Endothelial cell of umbilical vein (primary cell): ENCODE measurements at regions not wholly inside any gene's neighbourhood (a gene's known extent, or its start where the extent isn't known, plus 50 kb on each side); places are given as distances from the start of the nearest gene placed in this dataset.
"Not testable (repeated sequence)": the region's sequence is repeated elsewhere in the genome, so short reads cannot be mapped to it uniquely, and the experiment has no call there.

Source experiments
- BruUV-seq: library from RNA; stranded (reverse); fragments of 400-500 nt; replicated peaks from 2 replicates; lab custom pipeline; 2021; lab: Mats Ljungman, UMichigan
- CTCF ChIA-PET: fragments of 300-600, 350-600 bp; sonication (Branson Sonifier 250); formaldehyde crosslinking; loops from one replicate; lab custom pipeline; 2021; ENCODE audit warnings: antibody characterized with exemption, inconsistent platforms; lab: Charles Lee
- POLR2A ChIA-PET: fragments of 300-600, 350-600 bp; sonication (Branson Sonifier 250); formaldehyde crosslinking; loops from one replicate; lab custom pipeline; 2021; ENCODE audit warnings: antibody characterized with exemption, inconsistent platforms; lab: Charles Lee
- DNase-seq: peaks from one replicate; pipeline ENCODE4 v3.0.0-alpha.2; 2011; ENCODE audit warnings: low read depth, low spot score
- FAIRE-seq: peaks from 2 replicates; lab custom pipeline; 2011; peaks lifted over from hg19 to GRCh38; lab: Jason Lieb, UNC
- H2AFZ ChIP-seq: 2 replicates; pipeline ENCODE4 v1.6.0; 2012; ENCODE audit warnings: low read depth, low read length, control low read depth, inconsistent platforms
- H3K27ac ChIP-seq: 2 replicates; pipeline ENCODE4 v1.5.1; 2011; ENCODE audit warnings: low read depth, mild to moderate bottlenecking, control low read depth, low read length, moderate library complexity; ENCODE audit not compliant: insufficient read depth
- H3K27me3 ChIP-seq, 2 experiments: 2 replicates each; pipeline versions ENCODE4 v1.6.0 to v1.6.1; 2011; ENCODE audit warnings: low read length in 2 of 2, mixed read lengths in 1 of 2; ENCODE audit not compliant: control insufficient read depth in 2 of 2, insufficient read depth in 2 of 2
- H3K36me3 ChIP-seq, 2 experiments: 2 replicates in 1 of 2; 3 replicates in 1 of 2; pipeline ENCODE4 v1.5.1; 2011; ENCODE audit warnings: low read length in 2 of 2, mild to moderate bottlenecking in 1 of 2, moderate library complexity in 1 of 2; ENCODE audit not compliant: control insufficient read depth in 2 of 2, insufficient read depth in 2 of 2; ENCODE audit errors: extremely low read depth in 1 of 2
- H3K4me1 ChIP-seq: 3 replicates; pipeline ENCODE4 v1.5.1; 2011; ENCODE audit warnings: mild to moderate bottlenecking, low read length; ENCODE audit not compliant: control insufficient read depth, insufficient read depth; ENCODE audit errors: extremely low read depth
- H3K4me2 ChIP-seq: 2 replicates; pipeline ENCODE4 v1.6.1; 2011; ENCODE audit warnings: low read length, control low read depth, mixed read lengths; ENCODE audit not compliant: insufficient read depth
- H3K4me3 ChIP-seq, 3 experiments: fragments of 200-600 bp in 1 of 3; sonication (generic), shearing (Covaris generic) in 1 of 3; replicated peaks in 1 of 3; 2 replicates each; pipeline ENCODE4 v1.5.1; 2011 to 2016; ENCODE audit warnings: control low read depth in 3 of 3, low read length in 3 of 3, mild to moderate bottlenecking in 2 of 3, inconsistent platforms in 1 of 3, low read depth in 1 of 3, moderate library complexity in 1 of 3; ENCODE audit not compliant: insufficient read depth in 1 of 3
- H3K79me2 ChIP-seq: 2 replicates; pipeline ENCODE4 v1.6.0; 2012; ENCODE audit warnings: low read length, inconsistent platforms; ENCODE audit not compliant: control insufficient read depth, insufficient read depth
- H3K9ac ChIP-seq: replicated peaks from 2 replicates; pipeline ENCODE3; 2011; ENCODE audit warnings: low read length, control low read depth; ENCODE audit not compliant: insufficient read depth; ENCODE audit errors: extremely low read depth
- H3K9me1 ChIP-seq: replicated peaks from 3 replicates; pipeline ENCODE4 v1.6.0; 2011; ENCODE audit warnings: mild to moderate bottlenecking, low read length; ENCODE audit not compliant: control insufficient read depth, insufficient read depth; ENCODE audit errors: extremely low read depth
- H3K9me3 ChIP-seq: replicated peaks from 2 replicates; pipeline ENCODE4 v1.5.1; 2012; ENCODE audit warnings: low read length, inconsistent platforms; ENCODE audit not compliant: control insufficient read depth, insufficient read depth
- H4K20me1 ChIP-seq: replicated peaks from 2 replicates; pipeline ENCODE3; 2011; ENCODE audit warnings: mild to moderate bottlenecking, low read length; ENCODE audit not compliant: control insufficient read depth, insufficient read depth; ENCODE audit errors: extremely low read depth
- dilution Hi-C: fragments of 300-500 bp; cut with MboI; formaldehyde crosslinking; loops from one replicate; pipeline ENCODE4 v1.15.0; 2019; ENCODE audit warnings: low sequenced_read_pairs; ENCODE audit not compliant: extremely low pct_ligation_motif_present
- intact Hi-C: fragments of 100-400 bp; cut with micrococcal nuclease; formaldehyde crosslinking; loops from one replicate; pipeline ENCODE4 v1.10.0; 2022

DNA sequence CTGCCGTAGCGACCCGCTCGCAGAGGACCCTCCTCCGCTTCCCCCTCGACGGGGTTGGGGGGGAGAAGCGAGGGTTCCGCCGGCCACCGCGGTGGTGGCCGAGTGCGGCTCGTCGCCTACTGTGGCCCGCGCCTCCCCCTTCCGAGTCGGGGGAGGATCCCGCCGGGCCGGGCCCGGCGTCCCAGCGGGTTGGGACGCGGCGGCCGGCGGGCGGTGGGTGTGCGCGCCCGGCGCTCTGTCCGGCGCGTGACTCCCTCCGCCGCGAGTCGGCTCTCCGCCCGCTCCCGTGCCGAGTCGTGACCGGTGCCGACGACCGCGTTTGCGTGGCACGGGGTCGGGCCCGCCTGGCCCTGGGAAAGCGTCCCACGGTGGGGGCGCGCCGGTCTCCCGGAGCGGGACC, 2269.7 kb upstream of the TPTE start:
- H3K36me3 ChIP-seq, H2AFZ ChIP-seq, DNase-seq, H3K27me3 ChIP-seq, FAIRE-seq, H3K79me2 ChIP-seq, H3K4me1 ChIP-seq, H3K9ac ChIP-seq, H3K4me2 ChIP-seq, BruUV-seq, intact Hi-C loops, POLR2A ChIA-PET, H3K9me3 ChIP-seq, H3K4me3 ChIP-seq, H3K27ac ChIP-seq, CTCF ChIA-PET, H4K20me1 ChIP-seq, dilution Hi-C loops, H3K9me1 ChIP-seq: not testable (repeated sequence)

DNA sequence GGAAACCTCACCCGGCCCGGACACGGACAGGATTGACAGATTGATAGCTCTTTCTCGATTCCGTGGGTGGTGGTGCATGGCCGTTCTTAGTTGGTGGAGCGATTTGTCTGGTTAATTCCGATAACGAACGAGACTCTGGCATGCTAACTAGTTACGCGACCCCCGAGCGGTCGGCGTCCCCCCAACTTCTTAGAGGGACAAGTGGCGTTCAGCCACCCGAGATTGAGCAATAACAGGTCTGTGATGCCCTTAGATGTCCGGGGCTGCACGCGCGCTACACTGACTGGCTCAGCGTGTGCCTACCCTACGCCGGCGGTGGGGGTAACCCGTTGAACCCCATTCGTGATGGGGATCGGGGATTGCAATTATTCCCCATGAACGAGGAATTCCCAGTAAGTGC, 2266.3 kb upstream of the TPTE start:
- H3K27ac ChIP-seq, H3K36me3 ChIP-seq, H4K20me1 ChIP-seq, H3K4me2 ChIP-seq, H3K9me3 ChIP-seq, H3K79me2 ChIP-seq, H3K4me1 ChIP-seq, H3K9me1 ChIP-seq, H3K9ac ChIP-seq, H3K27me3 ChIP-seq, BruUV-seq, intact Hi-C loops, H3K4me3 ChIP-seq, CTCF ChIA-PET, POLR2A ChIA-PET, H2AFZ ChIP-seq, FAIRE-seq, dilution Hi-C loops: not testable (repeated sequence)
- DNase-seq, result peak; percentile 0

DNA sequence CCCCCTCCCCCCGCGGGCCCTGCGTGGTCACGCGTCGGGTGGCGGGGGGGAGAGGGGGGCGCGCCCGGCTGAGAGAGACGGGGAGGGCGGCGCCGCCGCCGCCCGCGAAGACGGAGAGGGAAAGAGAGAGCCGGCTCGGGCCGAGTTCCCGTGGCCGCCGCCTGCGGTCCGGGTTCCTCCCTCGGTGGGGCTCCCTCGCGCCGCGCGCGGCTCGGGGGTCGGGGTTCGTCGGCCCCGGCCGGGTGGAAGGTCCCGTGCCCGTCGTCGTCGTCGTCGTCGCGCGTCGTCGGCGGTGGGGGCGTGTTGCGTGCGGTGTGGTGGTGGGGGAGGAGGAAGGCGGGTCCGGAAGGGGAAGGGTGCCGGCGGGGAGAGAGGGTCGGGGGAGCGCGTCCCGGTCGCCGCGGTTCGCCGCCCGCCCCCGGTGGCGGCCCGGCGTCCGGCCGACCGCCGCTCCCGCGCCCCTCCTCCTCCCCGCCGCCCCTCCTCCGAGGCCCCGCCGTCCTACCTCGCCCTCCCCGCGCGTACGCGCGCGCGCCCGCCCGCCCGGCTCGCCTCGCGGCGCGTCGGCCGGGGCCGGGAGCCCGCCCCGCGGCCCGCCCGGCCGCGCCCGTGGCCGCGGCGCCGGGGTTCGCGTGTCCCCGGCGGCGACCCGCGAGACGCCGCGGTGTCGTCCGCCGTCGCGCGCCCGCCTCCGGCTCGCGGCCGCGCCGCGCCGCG, 2264.1 kb upstream of the TPTE start:
- H2AFZ ChIP-seq, H3K4me1 ChIP-seq, POLR2A ChIA-PET, H4K20me1 ChIP-seq, H3K9me3 ChIP-seq, H3K27me3 ChIP-seq, dilution Hi-C loops, H3K9me1 ChIP-seq, H3K79me2 ChIP-seq, BruUV-seq, intact Hi-C loops, H3K4me2 ChIP-seq, H3K9ac ChIP-seq, H3K4me3 ChIP-seq, FAIRE-seq, H3K36me3 ChIP-seq, CTCF ChIA-PET, H3K27ac ChIP-seq: not testable (repeated sequence)
- peak; percentile 1 for DNase-seq

DNA sequence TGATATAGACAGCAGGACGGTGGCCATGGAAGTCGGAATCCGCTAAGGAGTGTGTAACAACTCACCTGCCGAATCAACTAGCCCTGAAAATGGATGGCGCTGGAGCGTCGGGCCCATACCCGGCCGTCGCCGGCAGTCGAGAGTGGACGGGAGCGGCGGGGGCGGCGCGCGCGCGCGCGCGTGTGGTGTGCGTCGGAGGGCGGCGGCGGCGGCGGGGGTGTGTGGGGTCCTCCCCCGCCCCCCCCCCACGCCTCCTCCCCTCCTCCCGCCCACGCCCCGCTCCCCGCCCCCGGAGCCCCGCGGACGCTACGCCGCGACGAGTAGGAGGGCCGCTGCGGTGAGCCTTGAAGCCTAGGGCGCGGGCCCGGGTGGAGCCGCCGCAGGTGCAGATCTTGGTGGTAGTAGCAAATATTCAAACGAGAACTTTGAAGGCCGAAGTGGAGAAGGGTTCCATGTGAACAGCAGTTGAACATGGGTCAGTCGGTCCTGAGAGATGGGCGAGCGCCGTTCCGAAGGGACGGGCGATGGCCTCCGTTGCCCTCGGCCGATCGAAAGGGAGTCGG, 2261.2 kb upstream of the TPTE start:
- H3K9me1 ChIP-seq, H3K27ac ChIP-seq, FAIRE-seq, H3K79me2 ChIP-seq, H3K4me3 ChIP-seq, H3K36me3 ChIP-seq, intact Hi-C loops, H3K9me3 ChIP-seq, BruUV-seq, DNase-seq, H3K9ac ChIP-seq, H4K20me1 ChIP-seq, H3K27me3 ChIP-seq, CTCF ChIA-PET, H2AFZ ChIP-seq, H3K4me1 ChIP-seq, dilution Hi-C loops, H3K4me2 ChIP-seq, POLR2A ChIA-PET: not testable (repeated sequence)
